Stimulated activated CD4-positive, alpha-beta T cell treated with anti-CD3 and anti-CD28 coated beads, TNF-alpha, amount 100 ng/mL, for 24 hours (primary cell): ENCODE measurements at regions not wholly inside any gene's neighbourhood (a gene's known extent, or its start where the extent isn't known, plus 50 kb on each side); places are given as distances from the start of the nearest gene placed in this dataset.
"Not testable (repeated sequence)": the region's sequence is repeated elsewhere in the genome, so short reads cannot be mapped to it uniquely, and the experiment has no call there.

Experiments used
- DNase-seq, 3 experiments: peaks; one replicate each; pipeline ENCODE4 v3.0.0-alpha.2; 2020; ENCODE audit warnings: low read depth in 3 of 3

DNA sequence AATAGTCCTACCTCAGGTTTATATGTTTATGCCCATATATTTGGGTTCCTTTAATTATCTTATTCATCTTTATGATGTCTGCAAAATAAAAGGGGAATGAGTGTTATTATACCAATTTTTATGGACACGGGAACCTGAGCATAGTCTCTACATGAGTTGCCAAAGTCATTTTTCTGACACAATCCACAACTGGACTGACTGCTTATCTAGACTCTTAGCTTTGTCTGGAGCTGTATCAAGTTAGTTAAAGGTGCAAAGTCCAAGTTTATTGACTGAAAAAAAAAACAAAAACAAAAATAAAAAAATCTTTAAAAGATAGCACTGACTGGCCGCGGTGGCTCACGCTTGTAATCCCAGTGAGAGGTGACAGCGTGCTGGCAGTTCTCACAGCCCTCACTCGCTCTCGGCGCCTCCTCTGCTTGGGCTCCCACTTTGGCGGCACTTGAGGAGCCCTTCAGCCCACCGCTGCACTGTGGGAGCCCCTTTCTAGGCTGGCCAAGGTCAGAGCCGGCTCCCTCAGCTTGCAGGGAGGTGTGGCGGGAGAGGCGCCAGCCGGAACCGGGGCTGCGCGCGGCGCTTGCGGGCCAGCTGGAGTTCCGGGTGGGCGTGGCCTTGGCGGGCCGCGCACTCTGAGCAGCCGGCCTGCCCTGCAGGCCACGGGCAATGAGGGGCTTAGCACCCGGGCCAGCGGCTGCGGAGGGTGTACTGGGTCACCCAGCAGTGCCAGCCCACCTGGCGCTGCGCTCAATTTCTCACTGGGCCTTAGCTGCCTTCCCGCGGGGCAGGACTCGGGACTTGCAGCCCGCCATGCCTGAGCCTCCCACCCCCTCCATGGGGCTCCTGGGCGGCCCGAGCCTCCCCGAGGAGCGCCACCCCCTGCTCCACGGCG, 116.6 kb upstream of the MBNL1 start:
- DNase-seq, result not testable (repeated sequence)

- not testable (repeated sequence) for DNase-seq
Observed at GRCh38 chr3:152153115-152153514, 115.6 kb upstream of the MBNL1 start.

GRCh38 chr3:152155246-152156020, 113.3 kb upstream of the MBNL1 start:
- DNase-seq, result no peak

DNA sequence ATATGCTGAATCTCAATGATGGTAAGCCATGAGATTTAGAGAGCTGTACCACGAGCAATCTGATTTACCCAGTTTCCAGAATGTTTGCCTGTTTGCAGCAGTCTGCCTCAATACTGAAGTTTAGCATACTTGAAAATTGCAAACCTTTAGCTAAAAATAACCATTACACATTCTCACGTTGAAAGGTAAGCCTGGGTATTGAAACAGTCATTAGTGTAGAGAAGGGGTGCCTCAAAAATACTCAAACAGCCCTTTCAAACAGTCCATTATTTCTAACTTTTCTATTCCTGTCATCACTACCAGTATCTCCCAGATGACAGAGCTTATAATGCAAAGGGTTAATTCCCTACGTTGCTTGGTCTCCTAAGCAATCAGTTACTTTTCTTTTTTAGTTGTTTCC, 111.8 kb upstream of the MBNL1 start:
- DNase-seq, result no peak

DNA sequence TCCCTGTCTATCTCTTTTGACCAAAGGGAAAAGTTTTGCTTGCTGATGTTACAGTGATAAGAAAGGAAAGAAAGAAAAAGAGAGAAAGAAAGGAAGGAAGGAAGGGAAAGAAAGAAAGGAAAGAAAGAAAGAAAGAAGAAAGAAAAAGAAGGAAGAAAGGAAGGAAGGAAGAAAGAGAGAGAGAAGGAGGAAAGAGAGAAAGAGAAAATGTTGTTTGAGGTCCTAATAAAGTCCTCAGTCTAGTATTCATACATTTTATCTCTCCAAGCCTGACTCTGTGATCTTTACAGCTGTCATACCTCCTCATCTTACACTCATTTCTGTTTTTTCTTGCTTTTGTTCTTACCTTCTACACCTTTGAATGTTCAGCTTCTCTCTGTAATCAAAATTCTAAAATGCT, 111.4 kb upstream of the MBNL1 start:
- DNase-seq, result no peak

DNA sequence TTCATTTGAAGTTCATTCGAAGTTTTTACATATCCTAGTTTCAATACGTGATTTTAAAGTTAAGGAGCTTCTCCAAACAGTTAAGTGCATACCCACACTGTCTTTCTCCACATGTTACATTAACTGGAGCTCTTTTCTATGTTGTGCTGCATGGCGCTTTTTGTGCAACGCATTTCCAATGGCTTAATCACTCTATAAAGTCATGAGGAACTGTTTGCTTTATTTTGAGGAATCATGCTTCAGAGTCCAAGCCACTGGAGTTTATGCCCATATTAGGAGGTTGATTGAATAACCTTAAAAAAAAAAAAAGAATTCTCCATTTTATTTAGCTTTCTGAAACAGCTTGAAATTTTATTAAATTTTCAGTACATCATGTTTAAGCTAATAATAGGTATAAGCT, 109.4 kb upstream of the MBNL1 start:
- DNase-seq, result no peak

- no peak for DNase-seq
Observed at GRCh38 chr3:152160350-152161011, 108.2 kb upstream of the MBNL1 start.

DNA sequence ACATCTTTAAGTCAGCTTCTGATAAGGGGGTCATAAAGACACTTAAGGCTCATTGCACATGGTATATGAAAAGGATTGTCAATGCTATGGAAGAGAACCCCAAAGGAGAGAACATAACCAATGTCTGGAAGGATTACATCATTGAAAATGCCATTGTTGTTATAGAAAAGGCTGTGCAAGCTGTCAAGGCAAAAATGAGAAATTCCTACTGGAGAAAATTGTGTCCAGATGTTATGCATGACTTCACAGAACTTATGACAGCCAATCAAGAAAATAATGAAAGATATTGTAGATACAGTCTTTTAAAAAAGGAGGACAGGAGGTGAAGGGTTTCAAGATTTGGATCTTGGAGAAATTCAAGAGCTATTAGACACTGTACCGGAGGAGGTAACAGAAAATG, 96.3 kb upstream of the MBNL1 start:
- DNase-seq, result no peak

DNA sequence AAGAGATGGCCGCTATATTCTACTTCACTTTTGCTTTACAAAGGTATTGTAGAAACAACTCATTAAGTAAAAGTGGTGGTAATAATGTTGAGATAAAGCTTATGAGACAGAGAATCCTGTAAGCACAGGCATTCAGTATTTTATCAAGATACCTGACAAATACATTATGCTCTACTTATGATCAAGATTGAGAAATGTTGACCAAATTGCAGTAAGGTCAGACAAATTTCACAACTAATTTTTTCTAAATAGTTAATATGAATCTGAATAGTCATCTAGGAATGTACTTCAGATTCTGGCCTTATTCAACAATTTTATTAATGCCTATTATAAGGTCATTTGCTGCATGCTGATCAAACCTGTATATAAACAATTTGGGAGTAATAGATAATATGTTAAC, 95.1 kb upstream of the MBNL1 start:
- DNase-seq, result no peak

- DNase-seq, result no peak
Observed at GRCh38 chr3:152174876-152175527, 93.7 kb upstream of the MBNL1 start.

- no peak for DNase-seq
Observed at GRCh38 chr3:152175528-152175889, 93.2 kb upstream of the MBNL1 start.

DNA sequence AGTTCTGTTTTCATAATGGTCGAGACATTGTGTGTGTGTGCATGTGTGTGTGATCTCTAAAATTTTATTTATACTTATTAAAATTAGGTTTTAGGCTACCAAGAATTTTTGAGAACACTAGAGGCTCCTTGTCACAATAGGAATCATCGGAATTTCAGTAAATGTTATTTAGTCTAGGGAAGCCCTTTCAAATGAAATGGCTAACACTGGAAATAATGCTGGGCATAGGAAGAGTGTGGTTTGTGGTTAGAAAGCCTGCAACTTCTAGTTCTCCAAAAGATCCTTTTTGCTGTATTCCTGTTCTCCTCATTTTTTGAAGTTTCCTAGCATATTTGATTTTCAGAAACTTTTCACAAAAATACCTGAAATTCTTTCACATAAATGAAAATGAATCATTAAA, 92.5 kb upstream of the MBNL1 start:
- no peak for DNase-seq

DNA sequence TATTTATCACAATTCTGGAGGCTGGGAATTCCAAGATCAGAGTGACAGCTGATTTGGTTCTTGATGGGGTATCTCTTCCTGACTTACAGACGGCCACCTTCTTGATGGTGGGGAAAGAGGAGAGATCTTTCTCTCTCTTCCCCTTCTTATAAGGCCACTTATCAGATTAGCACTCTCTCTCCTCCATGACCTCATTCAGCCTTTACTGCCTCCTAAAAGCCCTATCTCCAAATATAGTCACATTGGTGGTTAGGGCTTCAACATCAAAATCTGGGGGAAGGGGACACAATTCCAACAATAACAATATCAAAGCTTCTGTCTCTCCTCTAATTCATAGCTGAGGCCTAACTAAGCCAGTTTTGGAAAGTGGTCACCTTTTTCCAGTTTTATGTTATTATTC, 91.7 kb upstream of the MBNL1 start:
- no peak for DNase-seq

GRCh38 chr3:152177757-152178156, 91.0 kb upstream of the MBNL1 start:
- DNase-seq, result no peak

GRCh38 chr3:152183473-152183872, 85.3 kb upstream of the MBNL1 start:
- DNase-seq, result peak; percentile 23 to 35 (median 32)

DNA sequence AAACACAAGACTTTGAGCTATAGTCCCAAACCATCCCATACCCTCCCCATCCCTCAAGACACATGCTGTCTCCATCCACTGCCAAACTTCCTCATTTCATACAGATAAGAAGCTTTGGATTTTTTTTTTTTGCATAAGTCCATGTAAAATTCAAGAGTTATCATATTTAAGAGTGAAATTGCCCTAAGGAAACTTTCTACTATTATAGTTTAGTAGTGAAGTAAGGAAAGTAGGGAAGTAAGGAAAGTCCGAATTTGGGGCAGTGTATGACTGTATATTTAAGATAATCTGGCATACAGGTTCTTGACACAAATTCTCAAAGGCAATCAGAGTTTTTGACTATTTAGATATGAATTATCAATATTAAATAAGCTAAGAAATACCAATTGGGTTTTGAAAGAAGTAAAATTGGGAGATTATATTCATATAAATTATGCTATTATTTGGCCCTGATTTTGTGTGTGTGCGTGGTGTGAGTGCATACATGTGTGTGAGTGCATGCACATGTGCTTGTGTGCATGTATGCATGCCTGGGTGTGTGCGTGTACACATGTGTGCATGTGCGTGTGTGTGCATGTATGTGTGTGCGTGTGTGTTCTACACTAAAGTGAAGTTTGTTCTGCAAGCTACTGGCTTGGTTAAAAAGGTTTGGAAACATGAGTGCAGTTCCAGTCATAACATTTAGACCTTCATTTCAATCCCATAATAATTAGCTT, 83.6 kb upstream of the MBNL1 start:
- no peak for DNase-seq

DNA sequence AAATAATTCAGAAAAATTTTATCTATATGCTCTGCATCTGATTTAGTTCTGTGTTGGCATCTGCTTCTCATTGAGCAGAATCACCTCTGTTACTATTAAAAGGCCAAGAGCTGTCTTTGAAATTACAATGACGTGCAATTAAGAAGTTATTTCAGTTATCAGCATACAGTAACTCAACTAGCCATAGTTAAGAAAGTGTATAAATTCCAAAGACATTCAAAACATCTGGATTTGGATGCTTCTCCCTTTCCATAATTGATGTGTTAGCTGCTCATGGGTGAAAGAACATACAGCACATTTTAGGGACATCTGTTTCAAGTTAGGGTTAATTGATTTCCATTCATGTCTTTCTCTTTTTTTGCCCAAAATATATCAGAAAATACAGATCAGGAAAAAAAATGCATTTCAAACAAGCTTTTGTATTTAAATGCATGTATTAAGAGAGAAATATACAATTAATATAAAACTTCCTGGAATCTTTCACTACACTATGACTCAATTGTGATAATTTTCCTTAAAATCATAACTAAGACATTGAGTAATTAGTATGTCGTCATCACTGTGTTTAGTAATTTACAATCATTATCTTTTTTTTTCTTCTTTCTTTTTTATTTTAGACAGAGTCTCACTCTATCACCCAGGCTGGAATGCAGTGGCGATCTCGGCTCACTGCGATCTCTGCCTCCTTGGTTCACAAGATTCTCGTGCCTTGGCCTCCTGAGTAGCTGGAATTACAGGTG, 82.7 kb upstream of the MBNL1 start:
- no peak for DNase-seq

- no peak for DNase-seq
Observed at GRCh38 chr3:152190636-152191183, 78.0 kb upstream of the MBNL1 start.

- DNase-seq, result no peak
Observed at GRCh38 chr3:152192050-152192449, 76.7 kb upstream of the MBNL1 start.

- DNase-seq, result no peak
Observed at GRCh38 chr3:152192936-152193672, 75.6 kb upstream of the MBNL1 start.
